Caco-2 (cell line): ENCODE measurements at regions not wholly inside any gene's neighbourhood (a gene's known extent, or its start where the extent isn't known, plus 50 kb on each side); places are given as distances from the start of the nearest gene placed in this dataset.

ENCODE experiments used
- BruUV-seq: library from RNA; stranded (reverse); fragments of 400-500 nt; replicated peaks from 2 replicates; lab custom pipeline; 2021; lab: Mats Ljungman, UMichigan
- CTCF ChIA-PET: fragments of 300-600 bp; sonication (Branson Sonifier 250); formaldehyde crosslinking; loops from one replicate; lab custom pipeline; 2022; ENCODE audit warnings: antibody characterized with exemption; lab: Charles Lee
- POLR2A ChIA-PET: fragments of 300-600 bp; sonication (Branson Sonifier 250); formaldehyde crosslinking; loops from one replicate; lab custom pipeline; 2022; ENCODE audit warnings: antibody characterized with exemption; lab: Charles Lee
- DNase-seq, 2 experiments: peaks; one replicate each; pipeline versions ENCODE4 v3.0.0 to v3.0.0-alpha.2; 2020 to 2022
- H3K27me3 ChIP-seq: replicated peaks from 2 replicates; pipeline ENCODE4 v1.6.0; 2011; ENCODE audit warnings: low read length; ENCODE audit not compliant: control insufficient read depth, insufficient read depth
- H3K36me3 ChIP-seq: 2 replicates; pipeline ENCODE4 v1.5.1; 2011; ENCODE audit warnings: low read length; ENCODE audit not compliant: control insufficient read depth, insufficient read depth
- H3K4me1 ChIP-seq: fragments of 250-450 bp; sonication (Bioruptor Pico); 2 replicates; pipeline ENCODE4 v1.5.1; 2020; ENCODE audit warnings: mild to moderate bottlenecking
- H3K4me3 ChIP-seq: 2 replicates; pipeline ENCODE4 v1.5.1; 2011; ENCODE audit warnings: low read depth, mild to moderate bottlenecking, control low read depth, low read length
- H3K9me3 ChIP-seq: fragments of 250-450 bp; sonication (Bioruptor Pico); 2 replicates; pipeline ENCODE4 v1.5.1; 2020; ENCODE audit warnings: mild to moderate bottlenecking, moderate library complexity
- H3K27ac Mint-ChIP-seq: one replicate; pipeline ENCODE4 v1.8.0; 2022; ENCODE audit warnings: mixed read lengths; ENCODE audit not compliant: unreplicated experiment
- H3K27me3 Mint-ChIP-seq: one replicate; pipeline ENCODE4 v1.8.0; 2022; ENCODE audit warnings: mixed read lengths; ENCODE audit not compliant: insufficient read depth, unreplicated experiment
- H3K36me3 Mint-ChIP-seq: one replicate; pipeline ENCODE4 v1.8.0; 2022; ENCODE audit warnings: mild to moderate bottlenecking, mixed read lengths; ENCODE audit not compliant: insufficient read depth, unreplicated experiment
- H3K4me1 Mint-ChIP-seq: one replicate; pipeline ENCODE4 v1.8.0; 2022; ENCODE audit warnings: low read depth, mixed read lengths; ENCODE audit not compliant: unreplicated experiment
- H3K4me3 Mint-ChIP-seq: one replicate; pipeline ENCODE4 v1.8.0; 2022; ENCODE audit warnings: mild to moderate bottlenecking, moderate library complexity, mixed read lengths; ENCODE audit not compliant: unreplicated experiment
- H3K9me3 Mint-ChIP-seq: one replicate; pipeline ENCODE4 v1.8.0; 2022; ENCODE audit warnings: mixed read lengths; ENCODE audit not compliant: unreplicated experiment
- intact Hi-C: fragments of 100-400 bp; cut with micrococcal nuclease; formaldehyde crosslinking; loops from one replicate; pipeline ENCODE4 v1.10.0; 2022; ENCODE audit not compliant: unreplicated experiment
- TF ChIP-seq, protein P1 (sequence below), 2 experiments: fragments of 200-600 bp in 1 of 2; IDR thresholded peaks; 1 replicate in 1 of 2; 2 replicates in 1 of 2; pipeline versions ENCODE4 v1.5.1 to v1.8.0; 2011 to 2022; ENCODE audit warnings: antibody characterized with exemption in 1 of 2, control low read depth in 1 of 2, inconsistent platforms in 1 of 2, low read depth in 1 of 2, low read length in 1 of 2, mild to moderate bottlenecking in 1 of 2, moderate library complexity in 1 of 2; ENCODE audit not compliant: insufficient read depth in 1 of 2, severe bottlenecking in 1 of 2, unreplicated experiment in 1 of 2

DNA sequence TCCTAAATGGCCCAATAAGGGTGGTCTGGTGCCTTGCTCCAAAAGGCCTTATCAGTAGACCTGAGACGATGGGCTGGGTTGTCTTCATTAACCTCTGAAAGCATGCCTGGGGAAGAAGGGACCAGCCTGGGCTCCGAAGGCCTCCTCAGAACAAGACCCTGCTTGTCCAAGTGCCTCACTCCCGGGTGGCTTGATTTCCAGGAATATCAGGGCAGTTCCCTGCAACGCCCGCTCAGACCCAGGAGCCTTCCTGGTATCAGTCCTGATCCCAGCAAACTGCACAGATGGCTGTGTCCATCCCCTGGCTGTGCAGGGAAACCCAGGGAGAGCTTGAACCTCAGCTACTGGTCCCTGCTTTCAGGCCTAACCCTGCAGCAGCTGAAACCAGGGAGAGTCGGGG, 49.9 kb upstream of the CUX1 start:
- Histone ChIP-seq H3K4me1 (no peaks in the 10 kb centered on the region), H3K27me3 (no peaks in the 10 kb centered on the region), H3K4me3 (no peak overlapping the region), H3K9me3 (no peaks in the 10 kb centered on the region), H3K36me3 (no peaks in the 10 kb centered on the region)
- DNase-seq: no peak
- Mint-ChIP-seq H3K4me3 (no peak overlapping the region), H3K27me3 (peaks cover 8% of the 10 kb centered on the region), H3K36me3 (no peaks in the 10 kb centered on the region), H3K27ac (no peak overlapping the region), H3K9me3 (peaks cover 10% of the 10 kb centered on the region), H3K4me1 (no peaks in the 10 kb centered on the region)
- ChIA-PET POLR2A (interaction anchor here (0.6 kb wide), 1 partner anchor 193 kb away, joined by 3 read pairs; no protein-coding TSS in a partner anchor), CTCF (interaction anchor here (0.7 kb wide), 2 partner anchors 42 to 122 kb away, joined by 3 read pairs; no protein-coding TSS in a partner anchor)
- TF ChIP-seq, protein P1, sequence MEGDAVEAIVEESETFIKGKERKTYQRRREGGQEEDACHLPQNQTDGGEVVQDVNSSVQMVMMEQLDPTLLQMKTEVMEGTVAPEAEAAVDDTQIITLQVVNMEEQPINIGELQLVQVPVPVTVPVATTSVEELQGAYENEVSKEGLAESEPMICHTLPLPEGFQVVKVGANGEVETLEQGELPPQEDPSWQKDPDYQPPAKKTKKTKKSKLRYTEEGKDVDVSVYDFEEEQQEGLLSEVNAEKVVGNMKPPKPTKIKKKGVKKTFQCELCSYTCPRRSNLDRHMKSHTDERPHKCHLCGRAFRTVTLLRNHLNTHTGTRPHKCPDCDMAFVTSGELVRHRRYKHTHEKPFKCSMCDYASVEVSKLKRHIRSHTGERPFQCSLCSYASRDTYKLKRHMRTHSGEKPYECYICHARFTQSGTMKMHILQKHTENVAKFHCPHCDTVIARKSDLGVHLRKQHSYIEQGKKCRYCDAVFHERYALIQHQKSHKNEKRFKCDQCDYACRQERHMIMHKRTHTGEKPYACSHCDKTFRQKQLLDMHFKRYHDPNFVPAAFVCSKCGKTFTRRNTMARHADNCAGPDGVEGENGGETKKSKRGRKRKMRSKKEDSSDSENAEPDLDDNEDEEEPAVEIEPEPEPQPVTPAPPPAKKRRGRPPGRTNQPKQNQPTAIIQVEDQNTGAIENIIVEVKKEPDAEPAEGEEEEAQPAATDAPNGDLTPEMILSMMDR (IDR thresholded peaks at IDR 0.05; ENCODE audit: insufficient read depth in 1 of 2, low read depth in 1 of 2, low read length in 1 of 2, severe bottlenecking in 1 of 2, unreplicated experiment in 1 of 2): no peak
- intact Hi-C loops: no loop called here
- BruUV-seq: no TSS peak
